ENCODE measurements at regions not wholly inside any gene's neighbourhood (a gene's known extent, or its start where the extent isn't known, plus 50 kb on each side); places are given as distances from the start of the nearest gene placed in this dataset.

DNA sequence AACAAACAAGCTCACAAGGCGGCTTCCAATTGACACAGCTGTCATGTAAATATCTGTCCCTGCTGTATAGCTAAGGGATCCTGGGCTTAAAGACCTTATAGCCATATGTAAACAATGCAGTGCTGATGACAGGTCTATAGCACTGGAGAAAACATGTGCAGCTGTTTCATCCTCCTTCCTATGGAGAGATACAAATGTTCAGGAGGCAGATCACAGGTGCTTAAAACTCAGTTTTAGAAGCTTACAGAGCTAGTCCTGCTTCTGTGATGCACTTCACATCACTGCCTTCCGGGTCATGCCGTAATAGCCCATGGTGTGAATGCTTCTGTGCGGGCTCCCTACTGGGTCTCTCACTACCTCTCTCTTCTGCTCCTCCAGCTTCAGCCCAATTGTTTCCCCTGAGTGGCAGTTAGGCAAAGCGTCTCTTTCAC, 262.4 kb upstream of the CHST9 start:
- TF ChIP-seq POLR2A (IDR thresholded peaks at IDR 0.05) = no peak
- TF ChIP-seq, protein P1, sequence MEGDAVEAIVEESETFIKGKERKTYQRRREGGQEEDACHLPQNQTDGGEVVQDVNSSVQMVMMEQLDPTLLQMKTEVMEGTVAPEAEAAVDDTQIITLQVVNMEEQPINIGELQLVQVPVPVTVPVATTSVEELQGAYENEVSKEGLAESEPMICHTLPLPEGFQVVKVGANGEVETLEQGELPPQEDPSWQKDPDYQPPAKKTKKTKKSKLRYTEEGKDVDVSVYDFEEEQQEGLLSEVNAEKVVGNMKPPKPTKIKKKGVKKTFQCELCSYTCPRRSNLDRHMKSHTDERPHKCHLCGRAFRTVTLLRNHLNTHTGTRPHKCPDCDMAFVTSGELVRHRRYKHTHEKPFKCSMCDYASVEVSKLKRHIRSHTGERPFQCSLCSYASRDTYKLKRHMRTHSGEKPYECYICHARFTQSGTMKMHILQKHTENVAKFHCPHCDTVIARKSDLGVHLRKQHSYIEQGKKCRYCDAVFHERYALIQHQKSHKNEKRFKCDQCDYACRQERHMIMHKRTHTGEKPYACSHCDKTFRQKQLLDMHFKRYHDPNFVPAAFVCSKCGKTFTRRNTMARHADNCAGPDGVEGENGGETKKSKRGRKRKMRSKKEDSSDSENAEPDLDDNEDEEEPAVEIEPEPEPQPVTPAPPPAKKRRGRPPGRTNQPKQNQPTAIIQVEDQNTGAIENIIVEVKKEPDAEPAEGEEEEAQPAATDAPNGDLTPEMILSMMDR (IDR thresholded peaks at IDR 0.05) = no peak
- intact Hi-C loops (cut with DNase I; ENCODE audit: low total_unique reads) = no loop called here
- H3K4me3 ChIP-seq (ENCODE audit: low read depth, poor library complexity, severe bottlenecking) = no peak overlapping the region
- 55 to 58% methylated on average over 5 of the region's 5 CpGs for WGBS, 2 donors
- no peak for DNase-seq (ENCODE audit: low spot score in 2 of 2)

DNA sequence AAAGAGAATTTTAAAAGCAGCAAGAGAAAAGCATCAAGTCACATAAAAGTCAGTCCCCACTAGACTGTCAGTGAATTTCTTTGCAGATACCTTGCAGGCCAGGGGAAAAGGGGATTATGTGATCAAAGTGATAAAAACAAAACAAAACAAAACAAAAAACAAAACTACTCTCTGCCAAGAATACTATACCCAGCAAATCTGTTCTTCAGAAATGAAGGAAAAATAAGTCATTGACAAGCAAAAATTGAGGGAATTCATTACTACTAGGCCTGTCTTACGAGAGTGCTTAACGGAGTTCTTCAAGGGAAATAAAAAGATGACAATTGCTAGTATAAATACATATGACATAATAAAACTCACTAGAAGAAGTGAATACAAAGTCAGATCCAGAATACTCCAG, 245.5 kb upstream of the CHST9 start:
- no peak for DNase-seq (ENCODE audit: low spot score in 2 of 2)
- WGBS, 2 donors = 97% methylated on average over 2 of the region's 2 CpGs
- intact Hi-C loops (cut with DNase I; ENCODE audit: low total_unique reads) = no loop called here

DNA sequence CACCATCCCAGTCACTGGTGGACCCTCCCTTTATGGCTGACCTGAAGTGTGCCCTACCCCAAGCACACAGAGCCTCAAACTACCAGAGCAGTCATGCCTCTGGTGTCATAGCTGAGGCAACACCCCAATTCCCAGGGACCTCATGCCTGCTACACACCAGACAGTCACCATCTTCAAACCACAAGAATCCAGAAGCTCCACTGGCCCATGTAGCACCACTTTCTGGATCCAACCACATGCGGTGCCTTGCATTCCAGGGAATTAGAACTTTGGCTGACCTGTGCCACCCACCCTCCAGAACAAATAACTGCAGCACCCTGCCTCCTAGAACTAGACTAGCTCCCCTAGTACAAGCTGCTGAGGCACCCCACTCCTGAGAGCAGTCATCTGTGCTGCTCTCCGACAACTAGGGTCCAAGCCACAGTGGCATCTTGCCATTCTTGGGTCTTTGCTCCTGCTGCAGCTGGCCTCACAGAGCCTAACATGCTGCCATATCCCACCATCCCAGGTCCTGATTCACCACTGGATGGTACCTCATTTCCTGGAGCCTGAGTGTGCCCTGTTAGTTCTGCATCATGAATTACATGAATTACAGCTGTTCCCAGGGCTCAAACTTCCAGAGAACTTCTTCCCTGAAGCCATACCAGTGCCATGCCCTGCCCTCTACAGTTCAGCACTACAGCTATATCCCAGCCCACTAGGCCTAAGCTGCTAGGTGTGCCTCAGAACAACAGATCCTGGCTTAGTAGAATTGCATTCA, 243.8 kb upstream of the CHST9 start:
- DNase-seq (ENCODE audit: low spot score in 2 of 2) = no peak
- intact Hi-C loops (cut with DNase I; ENCODE audit: low total_unique reads) = no loop called here
- no peak overlapping the region for H3K4me3 ChIP-seq (ENCODE audit: low read depth, poor library complexity, severe bottlenecking)
- 83 to 100% methylated on average over 2 of the region's 2 CpGs for WGBS, 2 donors
- TF ChIP-seq, protein P1 (IDR thresholded peaks at IDR 0.05) = no peak

More for the DNA sequence above, 245.5 kb upstream of the CHST9 start:
- H3K4me3 ChIP-seq (ENCODE audit: low read depth, poor library complexity, severe bottlenecking) = no peak overlapping the region
- TF ChIP-seq, protein P1 (IDR thresholded peaks at IDR 0.05) = no peak
- no peak for TF ChIP-seq POLR2A (IDR thresholded peaks at IDR 0.05)

DNA sequence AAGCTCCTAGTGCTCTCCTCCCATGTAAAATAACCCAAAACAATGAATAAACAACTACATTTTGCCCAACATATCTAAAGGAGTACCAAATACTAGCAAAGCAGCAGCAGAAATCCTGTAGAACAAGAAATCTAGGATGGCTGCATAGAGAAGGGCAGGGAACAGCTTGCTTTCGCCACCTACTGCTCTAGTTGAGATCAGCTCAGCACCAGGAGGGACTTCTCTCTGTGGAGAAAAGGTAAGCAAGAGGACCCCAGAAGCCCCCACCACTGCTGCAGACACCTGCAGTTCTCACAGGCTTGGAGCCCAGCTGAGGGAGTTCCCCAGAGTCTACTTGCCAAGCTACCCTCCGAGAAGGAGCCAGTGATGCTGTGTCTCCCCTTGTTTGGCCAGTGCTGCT, 243.0 kb upstream of the CHST9 start:
- no peak for TF ChIP-seq POLR2A (IDR thresholded peaks at IDR 0.05)
- TF ChIP-seq, protein P1 (IDR thresholded peaks at IDR 0.05) = no peak
- WGBS, 2 donors = 81 to 82% methylated on average over 2 of the region's 2 CpGs
- no peak overlapping the region for H3K4me3 ChIP-seq (ENCODE audit: low read depth, poor library complexity, severe bottlenecking)
- no peak for DNase-seq (ENCODE audit: low spot score in 2 of 2)
- intact Hi-C loops (cut with DNase I; ENCODE audit: low total_unique reads) = no loop called here

DNA sequence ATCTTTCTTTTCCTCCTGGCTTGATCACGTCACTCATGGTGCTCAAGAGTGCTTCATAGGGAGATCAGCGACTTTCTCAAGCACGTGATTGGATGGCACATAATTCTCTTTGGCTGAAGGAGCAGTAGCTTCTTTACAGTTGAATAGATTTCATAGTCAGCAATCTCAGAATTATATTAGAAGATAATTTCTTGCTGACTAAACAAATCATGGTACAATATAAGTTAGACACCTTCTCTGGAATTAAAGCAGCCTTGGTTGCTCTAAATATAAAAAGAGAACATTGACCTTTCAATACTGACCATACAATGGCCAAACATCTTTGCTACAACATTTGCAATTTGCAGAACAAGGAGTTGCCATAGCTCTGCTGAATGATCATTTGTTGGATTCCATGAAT, 238.5 kb upstream of the CHST9 start:
- intact Hi-C loops (cut with DNase I; ENCODE audit: low total_unique reads) = no loop called here
- DNase-seq (ENCODE audit: low spot score in 2 of 2) = no peak
- WGBS, 2 donors = 87 to 91% methylated on average over 3 of the region's 3 CpGs
- TF ChIP-seq, protein P1 (IDR thresholded peaks at IDR 0.05) = no peak
- no peak for TF ChIP-seq POLR2A (IDR thresholded peaks at IDR 0.05)
- H3K4me3 ChIP-seq (ENCODE audit: low read depth, poor library complexity, severe bottlenecking) = no peak overlapping the region

DNA sequence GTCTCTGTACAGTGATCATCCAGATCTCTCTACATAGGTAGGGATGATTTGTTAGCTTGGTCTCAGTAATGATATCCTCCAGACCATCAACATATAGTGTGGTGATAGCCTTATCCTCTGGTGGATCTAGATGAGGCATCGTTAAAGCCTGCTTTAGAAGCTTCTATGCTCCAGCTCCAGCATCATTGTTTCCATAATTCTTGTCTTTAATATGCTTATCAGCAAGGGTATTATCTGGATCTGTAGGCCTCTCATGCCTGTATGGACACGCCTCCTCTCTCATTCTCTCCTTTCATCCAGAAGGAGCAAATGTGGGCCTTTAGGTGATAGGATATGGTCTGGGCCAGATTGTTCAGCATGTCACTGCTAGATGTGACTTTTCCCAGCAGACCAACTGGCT, 234.5 kb upstream of the CHST9 start:
- intact Hi-C loops (cut with DNase I; ENCODE audit: low total_unique reads) = no loop called here
- 69 to 73% methylated on average over 2 of the region's 2 CpGs for WGBS, 2 donors
- TF ChIP-seq, protein P1 (IDR thresholded peaks at IDR 0.05) = no peak
- no peak for TF ChIP-seq POLR2A (IDR thresholded peaks at IDR 0.05)

More for the DNA sequence above, 234.5 kb upstream of the CHST9 start:
- H3K4me3 ChIP-seq (ENCODE audit: low read depth, poor library complexity, severe bottlenecking) = no peak overlapping the region
- DNase-seq (ENCODE audit: low spot score in 2 of 2) = no peak

All from lower leg skin (tissue), 4 donors.